ENCODE measurements at regions not wholly inside any gene's neighbourhood (a gene's known extent, or its start where the extent isn't known, plus 50 kb on each side); places are given as distances from the start of the nearest gene placed in this dataset.

- no peak for TF ChIP-seq CTCF (IDR thresholded peaks at IDR 0.05 in 8 of 11, conservative IDR thresholded peaks at IDR 0.05 in 3 of 11)
- no peak for TF ChIP-seq POLR2A (IDR thresholded peaks at IDR 0.05)
Observed at GRCh38 chr4:57665806-57666205, 555.6 kb upstream of the IGFBP7 start.

Measured in spleen (tissue), 7 donors.